NCI-H2227 treated with DMSO at 0.1 percent for 48 hours (cell line): ENCODE measurements at regions not wholly inside any gene's neighbourhood (a gene's known extent, or its start where the extent isn't known, plus 50 kb on each side); places are given as distances from the start of the nearest gene placed in this dataset.

Experiments used
- DNase-seq: peaks from one replicate; lab custom pipeline; 2025; lab: John Stamatoyannopoulos, UW

DNA sequence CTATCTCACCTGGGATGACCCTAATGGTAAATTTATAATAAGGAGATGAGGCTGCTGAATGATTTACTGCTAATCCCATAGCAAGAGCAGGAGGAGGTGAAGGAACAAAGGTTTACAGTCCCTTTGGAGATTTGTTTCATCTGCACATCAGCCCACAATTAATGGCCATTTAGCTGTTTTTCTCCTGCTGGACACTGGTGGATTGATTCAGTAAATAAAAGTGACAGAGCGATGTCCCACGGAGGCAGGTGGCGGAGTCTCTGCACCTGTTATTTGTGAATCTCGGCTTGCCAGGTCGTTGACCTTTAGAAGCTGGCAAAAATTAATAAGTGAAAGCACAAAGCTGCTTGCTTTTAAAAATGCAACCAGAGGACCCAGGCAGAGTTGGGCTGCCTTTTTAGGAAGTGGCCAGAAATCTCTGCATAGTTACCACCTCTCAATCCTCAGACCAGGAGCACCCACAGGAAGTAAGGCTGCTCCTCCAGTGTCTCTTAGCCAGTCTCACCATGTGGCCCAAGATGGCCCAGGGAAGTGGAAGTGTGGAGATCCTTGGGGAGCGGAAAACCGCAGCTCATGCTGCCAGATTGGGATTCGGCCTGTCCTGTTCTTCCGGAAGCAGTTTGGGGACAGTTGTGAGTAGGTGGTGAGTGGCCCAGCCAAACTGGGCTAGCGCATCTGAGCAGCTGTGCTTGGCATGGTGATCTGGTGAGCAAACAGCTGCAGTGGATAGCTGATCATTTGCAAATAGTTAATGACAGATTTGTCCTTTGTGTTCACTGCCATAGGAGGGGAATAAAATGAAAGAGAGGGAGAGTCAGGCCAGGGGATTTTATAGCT is 1005.7 kb upstream of the PIK3C3 start:
- DNase-seq = peak; percentile 23

DNA sequence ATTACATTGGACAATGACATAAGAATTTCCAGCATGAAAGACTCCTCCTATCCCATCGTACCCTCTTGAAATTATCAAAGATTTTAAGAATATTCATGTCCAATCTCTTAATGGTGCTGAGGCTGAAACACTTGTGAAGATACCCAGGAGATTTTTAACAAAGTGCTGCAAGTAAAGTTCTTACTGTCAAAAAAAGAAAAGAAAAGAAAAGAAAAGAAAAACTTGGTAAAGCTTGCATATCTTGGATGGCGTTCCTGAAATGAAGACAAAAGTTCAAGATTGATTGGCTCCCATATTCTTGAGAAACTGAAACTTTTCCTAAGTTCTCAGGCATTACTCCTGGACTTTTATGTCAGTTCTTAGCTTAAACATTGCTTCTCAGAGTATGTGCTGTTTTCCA is 1010.5 kb upstream of the PIK3C3 start:
- no peak for DNase-seq

DNA sequence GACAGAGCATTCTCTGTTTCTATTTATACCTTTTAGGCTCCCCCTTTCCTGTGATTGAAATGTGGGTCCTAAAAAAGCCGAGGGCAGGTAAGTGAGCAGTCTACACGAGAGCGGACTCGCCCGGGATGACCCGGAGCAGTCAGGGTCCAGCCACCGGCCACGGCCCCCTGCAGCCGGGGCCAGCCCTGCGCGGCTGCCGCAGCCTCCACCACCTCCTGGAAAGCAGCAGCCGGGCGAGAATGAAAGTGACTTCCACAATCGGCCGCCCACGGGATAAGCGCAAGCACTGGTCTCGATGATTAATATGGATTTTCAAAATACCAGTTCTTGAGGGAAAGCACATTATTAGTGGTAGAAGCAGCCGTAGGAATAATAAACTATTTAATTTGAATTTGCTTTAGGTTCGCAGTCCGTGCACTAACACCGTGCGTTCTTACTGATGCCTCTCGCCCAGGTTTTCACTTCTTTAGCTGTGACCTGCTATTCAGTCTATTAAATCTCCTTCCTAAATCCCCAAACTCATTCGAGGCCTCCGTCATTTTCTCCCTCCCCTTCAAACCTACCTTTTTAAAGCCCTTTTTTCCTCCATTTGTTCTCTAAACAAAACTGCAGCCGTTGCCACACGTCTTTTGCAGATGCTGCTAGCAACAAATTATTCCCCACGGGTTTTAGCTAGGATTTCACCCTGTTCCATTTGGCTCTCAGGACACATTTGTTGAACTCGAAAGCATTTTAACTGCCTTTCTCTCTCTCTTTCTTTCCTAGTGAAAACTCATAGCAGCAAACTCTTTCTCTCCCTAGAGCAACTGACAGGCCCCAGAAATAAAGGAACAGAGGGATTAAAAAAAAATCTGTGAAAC is 1015.1 kb upstream of the PIK3C3 start:
- DNase-seq = peak; percentile 37

DNA sequence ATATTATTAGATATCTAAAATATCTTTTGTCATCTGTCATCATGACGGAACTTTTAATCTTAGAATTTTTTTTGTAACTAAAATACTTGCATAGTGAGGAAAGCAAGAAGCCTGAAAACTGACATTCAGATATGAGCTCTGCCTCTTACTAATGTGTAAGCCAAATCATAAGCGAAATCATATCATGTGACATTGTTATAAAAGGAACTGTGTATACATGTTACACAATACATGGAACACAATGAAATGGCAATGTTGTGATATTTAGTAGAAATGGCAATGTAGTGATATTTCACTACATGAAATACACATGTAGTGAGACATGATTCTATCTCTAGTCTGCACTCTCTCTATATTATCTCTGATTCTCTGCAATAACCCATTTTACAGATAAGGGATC is 1016.4 kb upstream of the PIK3C3 start:
- DNase-seq = no peak

DNA sequence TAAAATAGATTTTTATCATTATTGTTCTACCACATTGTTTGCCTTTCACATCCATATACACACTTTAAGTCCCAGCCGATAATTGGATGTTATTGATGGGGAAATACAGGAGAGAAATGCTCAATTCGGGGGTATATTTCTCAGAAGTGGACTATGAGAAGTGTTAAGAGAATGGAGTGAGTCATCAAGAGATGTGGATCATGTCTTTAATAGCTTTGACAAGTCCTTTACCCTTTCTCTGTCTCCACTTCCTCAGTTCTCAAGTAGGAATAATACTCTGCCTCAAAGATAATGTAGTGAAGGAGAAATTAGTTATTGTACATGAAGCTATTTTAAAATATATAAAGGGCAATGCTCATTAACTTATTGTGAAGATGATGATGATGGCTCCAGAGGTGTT is 1017.6 kb upstream of the PIK3C3 start:
- DNase-seq = no peak

DNA sequence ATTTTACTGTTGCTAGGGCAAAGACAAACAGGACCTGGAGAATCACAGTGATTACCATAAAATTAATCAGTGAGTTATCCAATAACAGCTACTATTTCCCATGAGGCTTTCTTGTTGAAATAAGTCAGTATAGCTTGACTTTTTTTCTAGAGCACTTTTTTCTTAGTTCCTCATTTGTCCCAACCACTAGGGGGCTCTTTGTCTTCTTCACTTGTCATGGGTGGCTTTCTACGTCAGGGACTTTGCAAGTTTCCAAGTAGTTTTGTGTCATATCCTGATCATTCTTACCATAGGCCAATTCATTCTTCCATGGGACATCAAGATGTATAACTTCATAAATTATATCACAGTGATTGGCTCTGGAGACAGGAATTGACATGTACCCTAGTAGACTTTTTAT is 1019.6 kb upstream of the PIK3C3 start:
- DNase-seq = no peak

DNA sequence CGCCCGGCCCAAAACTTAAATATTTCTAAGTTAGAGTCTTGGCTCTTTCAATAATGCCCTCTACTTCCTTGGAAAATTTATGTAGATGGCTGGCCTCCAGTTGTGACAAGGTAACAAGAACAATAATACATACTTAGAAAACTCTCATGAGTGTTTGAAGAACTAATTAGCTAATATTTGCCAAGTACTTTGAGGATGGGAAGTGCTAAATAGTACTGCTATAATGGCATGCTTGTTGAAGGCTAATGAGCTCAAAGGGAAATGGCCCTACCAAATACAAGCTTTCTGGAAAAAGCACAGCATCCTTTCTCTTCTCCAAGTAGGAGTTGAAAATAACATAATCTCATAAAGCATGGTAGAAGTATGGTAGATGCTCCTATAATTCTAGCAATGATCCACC is 1022.2 kb upstream of the PIK3C3 start:
- no peak for DNase-seq

DNA sequence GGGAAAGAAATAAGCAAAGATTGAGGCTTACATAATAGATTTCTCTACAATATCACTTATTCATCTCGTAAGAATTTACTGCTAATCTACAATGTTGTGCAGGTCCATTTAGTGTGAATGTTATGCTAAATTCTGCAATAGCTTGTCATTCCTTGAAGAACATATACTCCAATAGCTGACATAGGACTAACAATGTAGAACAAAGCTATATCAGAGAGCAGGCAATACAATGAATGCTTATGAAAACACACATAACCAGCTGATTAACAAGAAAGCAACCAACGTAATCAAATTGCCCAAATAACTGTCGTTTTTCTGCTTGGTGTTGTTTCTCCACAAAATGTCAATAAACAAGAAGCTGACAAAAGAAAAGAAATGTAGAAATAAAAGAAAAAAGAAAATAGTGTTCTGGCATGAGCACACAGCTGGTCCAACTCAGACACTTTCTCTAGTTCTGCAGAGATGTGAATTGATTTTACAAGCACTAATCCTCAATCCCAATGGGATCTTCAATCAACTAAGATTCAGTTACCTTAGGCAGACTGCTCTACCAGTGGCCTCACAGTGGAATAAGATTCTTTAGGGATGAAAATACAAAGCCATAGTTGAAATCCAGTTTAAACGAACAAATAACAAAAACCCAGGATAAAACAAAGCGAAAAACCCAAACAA is 1024.7 kb upstream of the PIK3C3 start:
- DNase-seq = no peak

DNA sequence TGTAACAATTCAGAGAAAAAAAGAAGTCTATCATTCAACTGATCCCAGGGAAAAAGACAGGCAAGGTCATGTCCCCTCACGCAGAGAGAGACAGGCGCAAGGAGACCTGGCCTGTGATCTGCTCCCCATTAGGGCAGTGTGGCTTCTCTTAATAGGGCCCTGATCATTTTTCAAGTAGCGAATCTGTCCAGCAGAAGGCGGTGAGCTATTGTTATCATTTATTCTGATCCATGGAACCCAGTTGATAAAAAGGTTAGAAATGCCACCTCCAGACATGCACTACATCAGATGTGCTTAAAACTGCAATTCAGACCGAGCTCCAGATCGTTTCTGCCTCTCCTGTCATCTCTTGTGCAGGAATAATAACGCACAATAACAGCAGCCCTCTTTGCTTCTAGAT is 1025.6 kb upstream of the PIK3C3 start:
- DNase-seq = peak; percentile 16

DNA sequence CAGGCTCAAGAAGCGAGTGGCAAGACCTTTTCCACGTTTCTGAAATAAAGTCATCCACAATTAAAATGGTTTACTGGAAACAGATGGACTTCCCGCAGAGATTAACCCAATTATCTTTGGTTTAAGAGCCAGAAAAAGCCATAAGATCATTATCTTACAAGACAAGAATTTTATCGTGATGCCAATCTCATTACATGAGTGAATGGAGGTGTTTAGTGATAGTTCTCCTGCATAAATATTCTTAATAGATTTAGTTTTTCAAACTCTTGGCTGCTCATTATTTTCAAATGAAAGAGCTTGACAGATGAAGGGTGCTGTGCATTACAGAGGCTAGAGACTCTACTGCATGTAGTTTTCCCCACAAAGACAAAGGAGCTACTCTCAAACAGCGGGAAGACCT is 1028.4 kb upstream of the PIK3C3 start:
- DNase-seq = no peak

DNA sequence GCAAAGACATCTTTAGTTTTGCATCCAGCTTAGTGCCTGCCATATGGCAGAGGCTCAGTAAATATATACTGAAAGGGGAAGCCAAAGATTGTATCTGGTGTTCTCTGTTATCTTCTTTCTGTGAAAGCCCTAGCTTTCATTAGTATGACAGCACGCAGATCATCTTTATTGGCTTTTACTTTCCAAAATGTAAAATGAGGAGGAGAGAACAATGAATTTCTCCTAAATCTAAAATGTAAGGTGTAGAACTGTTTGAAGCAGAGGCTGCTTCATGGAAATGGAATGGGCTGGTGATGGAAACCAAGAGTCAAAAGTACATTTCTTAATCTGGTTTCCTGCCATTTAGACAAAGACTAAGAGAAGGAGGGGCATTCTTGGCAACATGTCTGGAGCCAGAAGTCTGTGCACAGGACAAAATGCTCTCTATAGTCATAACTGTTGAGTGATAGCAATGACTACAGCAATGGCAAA is 1029.9 kb upstream of the PIK3C3 start:
- no peak for DNase-seq

DNA sequence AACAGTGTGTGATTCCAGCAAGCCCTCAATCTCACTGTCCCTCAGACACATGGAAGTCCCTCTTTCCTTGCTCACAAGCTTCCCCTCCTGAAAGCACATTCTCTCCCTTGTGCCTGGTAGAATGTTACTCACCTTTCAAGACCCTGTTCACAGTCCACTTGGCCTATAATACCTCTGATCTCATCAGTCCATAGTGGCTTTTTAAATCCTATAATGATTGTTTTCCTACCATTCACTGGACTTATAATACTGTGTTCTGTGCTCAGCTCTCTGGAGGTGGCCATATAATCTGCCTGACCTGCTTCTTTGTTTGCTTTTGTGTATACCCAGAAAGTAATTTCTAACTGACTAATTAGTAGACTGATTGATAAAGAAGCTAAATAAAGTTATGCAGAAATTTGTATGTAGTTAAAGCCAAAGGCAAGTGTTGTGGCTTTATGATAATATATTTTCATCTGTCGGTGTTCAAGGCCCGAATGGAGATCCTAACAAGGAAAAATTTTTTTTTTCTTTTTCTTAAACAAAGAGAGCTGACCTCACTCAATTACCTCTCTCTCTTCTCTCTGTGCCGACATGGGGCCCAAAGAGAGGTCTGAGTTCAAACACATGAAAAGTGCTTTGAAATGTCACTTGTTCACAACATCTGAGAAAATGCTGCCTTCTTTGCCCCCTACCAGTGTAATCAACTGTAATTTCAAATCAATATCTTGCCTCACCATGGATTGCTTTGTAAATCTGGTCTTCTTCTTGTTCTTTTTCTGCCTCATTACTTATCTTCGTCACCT is 1033.0 kb upstream of the PIK3C3 start:
- DNase-seq = peak; percentile 67

DNA sequence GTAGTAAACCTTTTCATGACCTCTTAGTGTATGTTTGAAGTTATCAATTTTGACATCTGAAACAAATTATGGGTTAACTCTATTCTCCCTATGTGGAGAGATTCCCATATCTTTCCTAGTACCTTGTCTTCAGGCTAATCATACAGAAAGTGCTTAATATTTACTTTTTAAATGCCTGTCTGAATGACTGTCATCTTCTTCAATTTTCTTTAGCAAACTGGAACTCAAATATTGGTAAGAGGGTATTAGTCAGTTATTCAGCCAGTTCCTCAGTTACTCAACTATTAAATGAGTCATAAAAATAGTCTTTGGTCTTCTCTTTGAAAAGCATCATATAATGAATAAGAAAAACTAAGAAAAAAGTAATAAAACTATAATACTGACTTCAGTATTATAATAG is 1038.0 kb upstream of the PIK3C3 start:
- DNase-seq = no peak

DNA sequence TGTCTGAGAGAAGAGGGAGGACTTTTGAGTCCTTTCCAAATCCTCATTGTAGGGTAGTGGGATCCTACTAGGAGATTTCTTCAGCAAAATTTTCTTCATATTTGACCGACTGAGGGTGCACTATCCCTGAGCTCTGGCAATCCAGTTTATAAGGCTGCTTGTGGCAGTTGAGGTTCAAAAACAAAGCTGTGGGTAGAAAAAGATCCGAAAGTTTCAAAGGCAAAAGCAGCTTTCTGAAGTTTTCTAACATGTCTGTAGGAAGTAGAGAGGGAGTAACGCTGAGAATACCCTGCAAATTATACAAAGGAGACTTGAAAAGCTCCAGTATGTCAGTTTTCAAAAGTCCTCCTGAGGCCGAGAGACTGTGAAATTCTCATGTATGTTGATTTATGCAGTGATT is 1039.3 kb upstream of the PIK3C3 start:
- DNase-seq = no peak

DNA sequence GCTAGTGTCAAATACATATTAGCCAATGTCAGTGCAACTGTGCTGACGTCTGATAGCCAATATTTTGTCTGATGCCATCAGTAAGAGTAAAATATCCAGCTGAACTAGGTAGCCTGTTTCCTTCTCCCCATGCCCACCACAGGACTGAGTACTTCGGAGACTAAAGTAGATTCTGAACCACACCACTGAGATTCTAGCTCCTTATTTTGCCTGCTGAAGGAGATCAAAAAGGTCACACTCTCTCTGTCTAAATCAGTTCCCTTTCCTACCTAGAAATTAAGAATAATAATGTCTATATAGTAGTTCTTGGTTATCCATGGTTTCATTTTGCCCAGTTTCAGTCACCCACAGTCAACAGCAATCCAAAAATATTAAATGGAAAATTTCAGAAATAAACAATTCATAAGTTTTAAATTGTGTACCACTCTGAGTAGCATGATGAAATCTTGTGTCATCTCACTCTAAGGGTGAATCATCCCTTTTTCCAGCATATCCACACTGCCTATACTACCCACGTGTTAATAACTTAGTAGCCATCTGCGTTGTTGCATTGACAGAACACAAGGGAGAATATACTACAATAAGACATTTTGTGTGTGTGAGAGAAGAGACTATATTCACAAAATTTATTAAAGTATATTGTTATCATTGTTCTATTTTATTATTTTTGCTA is 1043.3 kb upstream of the PIK3C3 start:
- DNase-seq = no peak

DNA sequence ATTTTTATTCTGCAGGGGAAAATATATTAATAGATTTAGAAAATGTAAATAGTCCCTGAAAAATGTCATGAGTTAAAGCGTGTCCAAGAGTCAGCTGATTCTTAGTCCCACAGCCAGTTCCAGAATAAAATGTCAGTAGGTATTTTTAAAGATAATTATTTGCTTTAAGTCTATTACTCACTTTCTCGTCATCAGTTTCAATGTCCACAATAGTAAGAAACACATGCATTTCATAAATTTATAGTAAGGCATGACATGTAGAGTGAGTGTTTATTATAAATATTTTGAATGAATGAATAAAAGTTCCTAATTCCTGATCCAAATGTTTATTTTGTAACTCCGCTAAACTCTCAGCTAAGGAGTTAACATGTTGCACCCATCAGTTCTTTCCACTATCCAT is 1044.0 kb upstream of the PIK3C3 start:
- no peak for DNase-seq

DNA sequence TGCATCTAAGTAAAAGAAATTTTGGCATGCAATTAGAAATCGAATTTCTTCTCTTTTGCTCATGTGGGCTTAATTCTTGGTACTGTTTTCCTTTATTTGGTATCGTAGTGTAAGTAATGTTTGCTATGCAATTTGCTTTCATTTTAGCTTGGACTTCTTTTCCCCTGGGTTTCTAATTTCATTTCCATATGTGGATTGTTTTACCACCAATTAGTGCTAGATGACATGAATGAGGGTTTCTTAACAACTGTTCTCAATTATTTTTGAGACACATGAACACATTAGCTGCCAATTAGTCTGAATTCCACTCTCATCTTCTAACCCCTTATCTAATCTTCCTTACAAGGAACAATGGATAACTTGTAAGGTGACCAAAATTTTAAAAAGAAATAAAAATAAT is 1047.2 kb upstream of the PIK3C3 start:
- DNase-seq = no peak

DNA sequence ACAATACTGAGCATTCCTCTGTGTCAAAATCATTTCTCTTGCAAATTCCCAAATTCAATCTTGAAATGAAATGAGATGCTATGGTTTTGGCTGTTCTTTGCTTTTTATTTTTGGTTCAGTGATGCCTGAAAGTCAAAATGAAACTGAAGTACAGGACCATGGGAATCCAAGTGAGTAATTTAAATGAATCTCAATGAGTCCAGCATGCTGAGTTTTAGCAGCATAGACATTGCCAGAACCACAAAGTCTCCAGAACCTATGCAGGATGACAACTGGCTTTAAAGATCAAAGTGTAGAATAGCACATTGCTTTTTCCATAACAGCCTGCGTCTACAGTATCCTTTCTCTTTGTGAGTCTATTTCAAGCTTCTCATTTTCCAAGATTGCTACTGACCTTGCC is 1050.7 kb upstream of the PIK3C3 start:
- DNase-seq = no peak

DNA sequence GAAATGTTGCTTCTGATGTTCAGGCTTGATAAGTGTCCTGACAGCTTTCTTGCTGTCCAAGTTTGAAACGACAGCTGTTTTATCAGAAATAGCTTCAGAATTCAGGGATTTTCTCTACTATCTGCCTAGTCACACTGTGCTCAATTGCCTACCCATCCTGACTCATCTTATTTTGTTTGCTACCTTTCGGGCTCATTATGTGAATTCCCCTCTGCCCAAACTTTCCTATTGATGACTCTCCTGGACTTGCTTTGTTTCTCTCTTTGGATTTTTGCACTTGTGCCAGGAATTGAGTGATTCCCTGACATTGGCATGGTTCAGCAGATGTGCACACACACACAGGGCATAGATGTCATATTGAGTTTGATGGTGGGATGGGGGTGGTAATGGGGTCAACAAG is 1052.6 kb upstream of the PIK3C3 start:
- DNase-seq = no peak

DNA sequence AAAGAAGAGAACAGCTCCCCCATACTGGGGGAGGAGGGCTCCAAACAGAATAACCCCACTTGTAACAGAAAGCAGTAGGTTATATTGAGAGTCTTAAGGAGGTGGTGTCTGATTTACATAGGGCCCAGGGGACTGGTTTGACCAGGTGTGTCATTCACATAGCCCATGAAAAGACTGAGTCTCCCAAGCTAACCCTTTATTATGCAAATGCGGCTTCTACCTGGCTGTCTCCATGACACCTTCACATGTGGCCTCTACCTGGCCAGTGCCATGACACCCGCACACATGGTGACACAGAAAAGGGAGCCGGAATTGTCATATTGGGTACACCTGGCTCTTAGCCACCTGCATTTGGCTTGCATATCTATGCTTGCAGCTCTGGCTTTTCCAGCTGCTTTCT is 1057.2 kb upstream of the PIK3C3 start:
- DNase-seq = no peak

DNA sequence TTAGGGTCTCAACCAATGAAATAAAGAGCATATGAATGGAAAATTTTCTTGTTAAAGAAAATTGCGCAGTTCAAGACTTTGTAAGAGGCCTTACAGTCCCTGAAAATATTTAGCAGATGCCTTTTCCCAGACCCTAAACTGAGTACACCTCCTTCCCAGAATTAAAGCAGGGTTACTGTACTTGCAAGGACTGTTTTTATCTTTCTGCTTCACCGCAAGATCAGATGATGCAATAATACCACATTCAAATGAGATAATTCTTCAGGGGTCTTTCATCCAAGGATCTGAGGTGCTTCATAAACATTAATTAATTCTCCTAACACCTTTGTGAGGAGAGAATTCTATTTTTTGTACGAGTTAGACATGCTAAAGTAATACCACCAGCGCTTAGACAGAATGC is 1071.8 kb upstream of the PIK3C3 start:
- no peak for DNase-seq
